Activated B cell treated with CpG ODN at 0.5 μM for 24 hours (primary cell): ENCODE measurements at regions not wholly inside any gene's neighbourhood (a gene's known extent, or its start where the extent isn't known, plus 50 kb on each side); places are given as distances from the start of the nearest gene placed in this dataset.

ENCODE experiments used
- ATAC-seq: fragments of 200-7000 bp; cut with Tn5 transposase; one replicate; pipeline ENCODE4 v1.10.0; 2021; ENCODE audit warnings: low read depth, mild to moderate bottlenecking, moderate library complexity
- CTCF ChIA-PET: fragments of 350-600 bp; sonication (Branson Sonifier 250); formaldehyde crosslinking; loops from one replicate; lab custom pipeline; 2021; ENCODE audit warnings: antibody characterized with exemption; lab: Charles Lee
- POLR2A ChIA-PET: fragments of 350-600 bp; sonication (Branson Sonifier 250); formaldehyde crosslinking; loops from one replicate; lab custom pipeline; 2021; ENCODE audit warnings: antibody characterized with exemption; lab: Charles Lee
- DNase-seq: peaks from one replicate; pipeline ENCODE4 v3.0.0; 2022
- H3K27ac Mint-ChIP-seq: one replicate; pipeline ENCODE4 v1.8.0; 2020; ENCODE audit warnings: mixed read lengths
- H3K27me3 Mint-ChIP-seq: one replicate; pipeline ENCODE4 v1.8.0; 2021; ENCODE audit warnings: mixed read lengths
- H3K36me3 Mint-ChIP-seq: one replicate; pipeline ENCODE4 v1.8.0; 2021; ENCODE audit warnings: low read depth, mixed read lengths
- H3K4me1 Mint-ChIP-seq: one replicate; pipeline ENCODE4 v1.8.0; 2021; ENCODE audit warnings: mixed read lengths
- H3K4me3 Mint-ChIP-seq: one replicate; pipeline ENCODE4 v1.8.0; 2020; ENCODE audit warnings: mild to moderate bottlenecking, mixed read lengths
- H3K9me3 Mint-ChIP-seq: one replicate; pipeline ENCODE4 v1.8.0; 2020; ENCODE audit warnings: mixed read lengths
- intact Hi-C: fragments of 100-400 bp; cut with micrococcal nuclease; formaldehyde crosslinking; loops from one replicate; pipeline ENCODE4 v1.15.1; 2024
- TF ChIP-seq, protein P1 (sequence below): fragments of 200-600 bp; IDR thresholded peaks from one replicate; pipeline ENCODE4 v1.8.0; 2022; ENCODE audit warnings: antibody characterized with exemption, mild to moderate bottlenecking

DNA sequence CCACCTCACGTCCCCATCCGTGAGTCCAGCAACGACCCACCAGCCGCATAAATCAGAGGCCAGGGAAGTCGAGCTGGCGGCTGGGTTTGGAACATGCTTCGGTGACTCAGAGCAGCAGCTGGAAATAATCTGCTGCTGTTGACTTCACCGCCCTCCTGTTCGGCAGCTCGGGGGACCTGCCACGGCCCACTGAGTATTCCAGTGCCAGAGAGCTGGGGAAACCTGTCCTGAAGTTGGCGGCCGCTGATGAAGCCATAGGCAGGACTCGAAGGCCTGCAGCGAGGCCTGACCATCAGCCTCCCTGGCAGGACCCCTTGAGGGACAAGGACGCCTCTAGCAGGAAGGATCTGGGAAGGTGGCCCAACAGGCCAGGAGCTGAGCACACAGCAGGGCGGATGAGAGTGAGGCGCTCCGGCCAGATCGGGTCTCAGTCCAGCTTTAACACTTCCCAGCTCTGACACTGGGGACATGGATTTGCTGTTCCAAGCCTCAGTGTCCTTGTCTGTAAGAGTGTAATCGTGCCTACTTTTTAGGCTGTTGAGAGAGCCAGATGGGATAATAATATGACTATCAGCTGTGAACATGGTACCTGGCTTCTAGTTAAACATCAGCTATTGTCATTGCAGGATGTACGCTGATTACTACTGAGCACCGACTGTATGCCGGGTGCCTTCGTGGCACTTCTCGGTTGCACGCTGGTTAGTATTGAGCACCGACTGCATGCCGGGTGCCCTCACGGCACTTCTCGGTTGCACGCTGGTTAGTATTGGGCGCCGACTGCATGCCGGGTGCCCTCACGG, 50.4 kb upstream of the CIBAR2 start:
- ChIA-PET CTCF (no interaction called here), POLR2A (no interaction called here)
- Mint-ChIP-seq H3K4me3 (no peak overlapping the region), H3K9me3 (no peaks in the 10 kb centered on the region), H3K36me3 (no peaks in the 10 kb centered on the region), H3K4me1 (peaks cover 9% of the 10 kb centered on the region), H3K27ac (no peak overlapping the region), H3K27me3 (peaks cover 20% of the 10 kb centered on the region)
- no peak for ATAC-seq
- TF ChIP-seq, protein P1, sequence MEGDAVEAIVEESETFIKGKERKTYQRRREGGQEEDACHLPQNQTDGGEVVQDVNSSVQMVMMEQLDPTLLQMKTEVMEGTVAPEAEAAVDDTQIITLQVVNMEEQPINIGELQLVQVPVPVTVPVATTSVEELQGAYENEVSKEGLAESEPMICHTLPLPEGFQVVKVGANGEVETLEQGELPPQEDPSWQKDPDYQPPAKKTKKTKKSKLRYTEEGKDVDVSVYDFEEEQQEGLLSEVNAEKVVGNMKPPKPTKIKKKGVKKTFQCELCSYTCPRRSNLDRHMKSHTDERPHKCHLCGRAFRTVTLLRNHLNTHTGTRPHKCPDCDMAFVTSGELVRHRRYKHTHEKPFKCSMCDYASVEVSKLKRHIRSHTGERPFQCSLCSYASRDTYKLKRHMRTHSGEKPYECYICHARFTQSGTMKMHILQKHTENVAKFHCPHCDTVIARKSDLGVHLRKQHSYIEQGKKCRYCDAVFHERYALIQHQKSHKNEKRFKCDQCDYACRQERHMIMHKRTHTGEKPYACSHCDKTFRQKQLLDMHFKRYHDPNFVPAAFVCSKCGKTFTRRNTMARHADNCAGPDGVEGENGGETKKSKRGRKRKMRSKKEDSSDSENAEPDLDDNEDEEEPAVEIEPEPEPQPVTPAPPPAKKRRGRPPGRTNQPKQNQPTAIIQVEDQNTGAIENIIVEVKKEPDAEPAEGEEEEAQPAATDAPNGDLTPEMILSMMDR, result no peak
- no peak for DNase-seq
- intact Hi-C loops, result no loop called here

DNA sequence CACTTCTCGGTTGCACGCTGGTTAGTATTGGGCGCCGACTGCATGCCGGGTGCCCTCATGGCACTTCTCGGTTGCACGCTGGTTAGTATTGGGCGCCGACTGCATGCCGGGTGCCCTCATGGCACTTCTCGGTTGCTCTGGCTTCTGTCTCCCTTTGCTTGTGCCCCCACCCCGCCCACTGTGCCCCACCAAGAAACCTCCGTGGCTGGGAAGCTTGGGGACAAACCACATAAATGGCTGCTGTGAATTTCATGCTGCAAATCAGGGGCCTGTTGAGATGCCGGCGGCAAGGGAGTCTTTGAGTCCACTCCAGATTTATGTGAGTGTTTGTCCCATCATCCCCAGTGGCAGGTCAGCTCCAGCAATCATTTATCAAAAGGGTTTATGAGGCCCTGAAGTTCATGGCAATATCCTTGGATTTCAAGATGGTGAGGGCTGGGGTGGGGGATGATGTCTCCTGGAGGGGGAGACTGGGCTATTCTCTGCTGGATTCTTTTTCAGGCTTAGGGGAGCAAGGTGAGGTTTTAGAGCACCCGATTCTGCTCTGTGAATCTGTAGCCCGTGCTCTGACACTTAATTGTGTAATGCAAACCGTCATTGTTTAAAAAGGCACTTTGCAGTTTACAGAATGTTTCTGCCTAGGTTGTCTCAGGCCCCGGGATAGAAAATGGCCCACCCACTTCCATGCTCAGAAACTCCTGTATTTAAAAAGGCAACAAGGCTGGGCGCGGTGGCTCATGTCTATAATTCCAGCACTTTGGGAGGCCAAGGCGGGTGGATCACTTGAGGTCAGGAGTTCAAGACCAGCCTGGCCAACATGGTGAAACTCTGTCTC, 51.2 kb upstream of the CIBAR2 start:
- peaks cover 28% of the 10 kb centered on the region for H3K27me3 Mint-ChIP-seq
- H3K9me3 Mint-ChIP-seq, result no peaks in the 10 kb centered on the region
- CTCF ChIA-PET, result no interaction called here

DNA sequence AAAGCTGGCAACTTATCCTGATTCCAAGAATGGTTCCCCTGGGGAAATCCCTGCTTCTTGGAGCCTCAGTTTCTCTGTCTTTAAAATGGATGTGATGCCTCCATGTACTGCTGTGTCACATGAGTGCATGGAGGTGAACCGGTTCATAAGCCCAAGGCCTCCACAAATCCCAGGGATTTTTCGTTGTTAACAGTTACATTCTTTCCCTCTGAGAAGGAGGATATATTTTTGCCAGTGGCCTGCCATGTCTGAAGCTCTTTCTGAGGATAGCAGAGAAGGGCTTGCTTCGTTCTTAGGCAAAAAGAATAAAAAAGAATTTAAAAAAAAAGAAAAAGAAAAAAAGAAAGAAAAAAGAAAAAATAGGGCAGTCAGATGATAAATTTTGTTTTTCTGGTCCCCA, 52.2 kb upstream of the CIBAR2 start:
- ATAC-seq, result no peak
- Mint-ChIP-seq H3K36me3 (no peaks in the 10 kb centered on the region), H3K27ac (no peak overlapping the region), H3K9me3 (no peaks in the 10 kb centered on the region), H3K4me3 (no peak overlapping the region), H3K4me1 (no peaks in the 10 kb centered on the region), H3K27me3 (peaks cover 30% of the 10 kb centered on the region)
- TF ChIP-seq, protein P1, result no peak
- POLR2A ChIA-PET, result no interaction called here
- intact Hi-C loops, result no loop called here
- CTCF ChIA-PET, result no interaction called here
- DNase-seq, result no peak

More for the DNA sequence above, 51.2 kb upstream of the CIBAR2 start:
- TF ChIP-seq, protein P1, result no peak
- peaks cover 2% of the 10 kb centered on the region for H3K4me1 Mint-ChIP-seq
- POLR2A ChIA-PET, result no interaction called here
- H3K27ac Mint-ChIP-seq, result no peak overlapping the region
- ATAC-seq (no peak), DNase-seq (no peak)
- intact Hi-C loops, result no loop called here
- H3K36me3 Mint-ChIP-seq, result no peaks in the 10 kb centered on the region
- no peak overlapping the region for H3K4me3 Mint-ChIP-seq

DNA sequence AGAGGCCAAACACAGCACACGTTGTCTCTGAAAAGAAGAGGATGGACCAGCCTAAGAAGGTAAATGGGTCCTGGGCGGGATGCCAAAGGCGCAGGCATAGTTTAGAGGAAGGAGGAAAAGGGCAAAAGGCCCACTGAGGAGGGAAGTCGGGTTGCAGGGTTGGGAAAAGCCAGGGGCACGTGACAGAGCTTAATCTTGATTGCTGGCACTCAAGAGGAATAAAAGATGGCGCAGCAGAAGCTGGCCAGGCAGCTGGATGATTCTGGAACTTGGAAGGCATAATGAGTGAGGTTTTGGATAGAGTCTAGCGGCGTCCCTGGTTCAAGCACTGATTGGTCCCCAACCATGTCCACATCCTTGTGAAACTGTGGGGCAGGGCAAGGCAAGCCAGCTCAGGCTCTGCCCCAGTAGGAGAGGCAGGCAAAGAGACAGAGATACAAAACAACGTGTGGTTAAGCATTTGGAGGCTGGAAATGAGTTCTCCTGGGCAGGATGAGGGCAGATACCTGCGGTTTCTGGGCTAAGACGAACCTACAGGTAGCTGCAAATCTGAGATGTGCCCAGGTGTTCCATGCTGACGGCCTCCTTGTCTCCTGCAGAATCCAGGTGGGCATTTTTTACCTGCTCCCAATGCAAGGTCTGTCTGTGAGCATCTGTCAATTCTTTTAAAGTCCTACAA, 52.7 kb upstream of the CIBAR2 start:
- Mint-ChIP-seq H3K9me3 (no peaks in the 10 kb centered on the region), H3K4me3 (no peak overlapping the region), H3K4me1 (no peaks in the 10 kb centered on the region), H3K27ac (no peak overlapping the region), H3K27me3 (peaks cover 28% of the 10 kb centered on the region), H3K36me3 (no peaks in the 10 kb centered on the region)
- POLR2A ChIA-PET, result no interaction called here
- no peak for ATAC-seq
- DNase-seq, result no peak
- intact Hi-C loops, result no loop called here
- TF ChIP-seq, protein P1, result no peak
- CTCF ChIA-PET, result no interaction called here

DNA sequence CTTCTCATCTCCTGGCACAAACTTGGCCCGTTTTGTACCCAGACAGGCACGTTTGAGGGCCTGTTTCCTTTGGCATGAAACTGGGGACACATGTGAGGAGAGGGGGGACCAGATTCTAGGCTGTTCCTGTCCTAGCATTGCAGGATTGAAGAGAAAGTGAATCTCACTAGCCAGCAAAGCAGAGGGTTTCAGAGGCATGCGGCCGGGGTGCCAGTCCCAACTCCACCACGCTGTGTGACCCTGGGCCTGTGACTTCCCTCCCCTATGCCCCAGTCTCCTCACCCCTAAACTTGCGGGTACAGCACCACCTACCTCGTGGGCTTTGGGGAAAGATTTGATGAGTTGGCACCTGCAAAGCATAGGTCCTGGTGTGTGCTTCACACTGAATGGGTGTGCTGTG, 53.5 kb upstream of the CIBAR2 start:
- ChIA-PET POLR2A (no interaction called here), CTCF (no interaction called here)
- TF ChIP-seq, protein P1, result no peak
- ATAC-seq (no peak), DNase-seq (no peak)
- no peaks in the 10 kb centered on the region for H3K36me3 Mint-ChIP-seq
- no peaks in the 10 kb centered on the region for H3K9me3 Mint-ChIP-seq
- peaks cover 28% of the 10 kb centered on the region for H3K27me3 Mint-ChIP-seq
- H3K4me3 Mint-ChIP-seq, result no peak overlapping the region
- H3K4me1 Mint-ChIP-seq, result no peaks in the 10 kb centered on the region
- intact Hi-C loops, result no loop called here
- H3K27ac Mint-ChIP-seq, result no peak overlapping the region
